Spleen (tissue), 11 donors: ENCODE measurements at regions not wholly inside any gene's neighbourhood (a gene's known extent, or its start where the extent isn't known, plus 50 kb on each side); places are given as distances from the start of the nearest gene placed in this dataset.

ENCODE experiments used
- DNase-seq: peaks from one replicate; pipeline ENCODE4 v3.0.0-alpha.2; 2020
- H3K27ac ChIP-seq, 8 donors: fragments of 200-600 bp; sonication (generic) in 7 of 8; 1 replicate in 4 of 8; 2 replicates in 4 of 8; pipeline versions ENCODE4 v1.5.0 to v1.8.0; 2016 to 2021; ENCODE audit warnings: inconsistent platforms in 4 of 8, mild to moderate bottlenecking in 4 of 8, moderate library complexity in 1 of 8
- H3K27me3 ChIP-seq, 7 donors: fragments of 200-600 bp; sonication (generic) in 6 of 7; replicated peaks in 1 of 7; 1 replicate in 4 of 7; 2 replicates in 3 of 7; pipeline versions ENCODE4 v1.5.0 to v1.8.0; 2016 to 2021; ENCODE audit warnings: inconsistent platforms in 3 of 7, mild to moderate bottlenecking in 1 of 7
- H3K36me3 ChIP-seq, 6 donors: fragments of 200-600 bp; sonication (generic) in 5 of 6; 1 replicate in 4 of 6; 2 replicates in 2 of 6; pipeline versions ENCODE4 v1.5.0 to v1.8.0; 2016 to 2021; ENCODE audit warnings: inconsistent platforms in 2 of 6
- H3K4me1 ChIP-seq, 6 donors: fragments of 200-600 bp; sonication (generic) in 5 of 6; 1 replicate in 3 of 6; 2 replicates in 3 of 6; pipeline versions ENCODE4 v1.5.0 to v1.8.0; 2016 to 2021; ENCODE audit warnings: inconsistent platforms in 3 of 6
- H3K4me3 ChIP-seq, 8 donors: fragments of 200-600 bp; sonication (generic) in 7 of 8; 1 replicate in 4 of 8; 2 replicates in 4 of 8; pipeline versions ENCODE4 v1.5.0 to v1.8.0; 2016 to 2021; ENCODE audit warnings: inconsistent platforms in 4 of 8, mild to moderate bottlenecking in 4 of 8, moderate library complexity in 2 of 8
- H3K9me3 ChIP-seq, 8 donors: fragments of 200-600 bp; sonication (generic) in 7 of 8; 1 replicate in 4 of 8; 2 replicates in 4 of 8; pipeline versions ENCODE4 v1.5.0 to v1.8.0; 2016 to 2021; ENCODE audit warnings: inconsistent platforms in 4 of 8
- CTCF ChIP-seq, 11 experiments: fragments of 200-600 bp in 7 of 11; fragments of 450-650 bp in 4 of 11; sonication (generic) in 4 of 11; IDR thresholded peaks in 8 of 11; conservative IDR thresholded peaks in 3 of 11; 1 replicate in 7 of 11; 2 replicates in 4 of 11; pipeline versions ENCODE4 v1.4.0 to v1.8.0; 2016 to 2021; ENCODE audit warnings: antibody characterized with exemption in 11 of 11, inconsistent platforms in 4 of 11, mild to moderate bottlenecking in 1 of 11
- POLR2A ChIP-seq, 3 donors: fragments of 450-650 bp; IDR thresholded peaks; one replicate each; pipeline ENCODE4 v1.5.1; 2017; ENCODE audit warnings: antibody characterized with exemption in 3 of 3, mild to moderate bottlenecking in 1 of 3
- POLR2AphosphoS5 ChIP-seq, 3 donors: sonication (generic); formaldehyde crosslinking; IDR thresholded peaks; one replicate each; pipeline ENCODE4 v1.5.1; 2017; ENCODE audit warnings: antibody characterized with exemption in 3 of 3
- WGBS, 5 donors: extraction: QIAGEN DNeasy Blood & Tissue Kit in 3 of 5; methylation state at CpG; one replicate each; pipeline versions ENCODE4 v1.1.5 to v1.1.7; 2013 to 2018; 5-methylcytosine and 5-hydroxymethylcytosine counted together
- intact Hi-C: fragments of 100-400 bp; cut with DNase I; formaldehyde crosslinking; loops from one replicate; pipeline ENCODE4 v1.15.0; 2023; ENCODE audit warnings: low total_unique reads
- donor health status: healthy with polysubstance abuse.
- donor health status: DM: no; HTN: no; CAD: no; lungs with moderate emphysema.
- donor health status: DM: no; HTN: no; CAD: no.
- donor health status: Bipolar disorder and iron deficiency.
- donor health status: healthy.
- donor health status: DM: no; HTN: no; CAD: no.
- donor health status: DM: yes; HTN: yes; CAD: no.

- TF ChIP-seq CTCF (IDR thresholded peaks at IDR 0.05 in 8 of 11, conservative IDR thresholded peaks at IDR 0.05 in 3 of 11) (no peak), POLR2A (IDR thresholded peaks at IDR 0.05) (no peak), POLR2AphosphoS5 (IDR thresholded peaks at IDR 0.05) (no peak)
- intact Hi-C loops = no loop called here
- Histone ChIP-seq H3K9me3 (no peaks in the 10 kb centered on the region), H3K27me3 (no peaks in the 10 kb centered on the region), H3K36me3 (no peaks in the 10 kb centered on the region), H3K27ac (no peak overlapping the region), H3K4me1 (no peaks in the 10 kb centered on the region), H3K4me3 (no peak overlapping the region)
- no peak for DNase-seq
- 73 to 80% (median 78%) methylated on average over 5 of the region's 5 CpGs for WGBS, 5 donors
These were observed 454.1 kb upstream of the BCHE start for GRCh38 chr3:166291186-166291955.

GRCh38 chr3:166285001-166285400 lies 447.8 kb upstream of the BCHE start:
- H3K27me3 ChIP-seq = no peaks in the 10 kb centered on the region
- DNase-seq = no peak
- intact Hi-C loops = no loop called here
- no peaks in the 10 kb centered on the region for H3K36me3 ChIP-seq
- no peak for TF ChIP-seq CTCF (IDR thresholded peaks at IDR 0.05 in 8 of 11, conservative IDR thresholded peaks at IDR 0.05 in 3 of 11)
- no peak for TF ChIP-seq POLR2AphosphoS5 (IDR thresholded peaks at IDR 0.05)
- no peak for TF ChIP-seq POLR2A (IDR thresholded peaks at IDR 0.05)
- 59 to 83% (median 72%) methylated on average over 2 of the region's 2 CpGs for WGBS, 5 donors
- no peaks in the 10 kb centered on the region for H3K9me3 ChIP-seq
- no peak overlapping the region for H3K27ac ChIP-seq
- H3K4me3 ChIP-seq = no peak overlapping the region
- no peaks in the 10 kb centered on the region for H3K4me1 ChIP-seq

GRCh38 chr3:166283840-166284239 lies 446.6 kb upstream of the BCHE start:
- intact Hi-C loops = no loop called here
- WGBS, 5 donors = 70 to 81% (median 71%) methylated on average over 5 of the region's 5 CpGs

More at GRCh38 chr3:166283840-166284239, 446.6 kb upstream of the BCHE start:
- no peak overlapping the region for H3K4me3 ChIP-seq
- no peak overlapping the region for H3K27ac ChIP-seq
- TF ChIP-seq CTCF (IDR thresholded peaks at IDR 0.05 in 8 of 11, conservative IDR thresholded peaks at IDR 0.05 in 3 of 11) = no peak
- TF ChIP-seq POLR2AphosphoS5 (IDR thresholded peaks at IDR 0.05) = no peak
- TF ChIP-seq POLR2A (IDR thresholded peaks at IDR 0.05) = no peak
- DNase-seq = no peak
- no peaks in the 10 kb centered on the region for H3K4me1 ChIP-seq
- no peaks in the 10 kb centered on the region for H3K36me3 ChIP-seq
- H3K27me3 ChIP-seq = no peaks in the 10 kb centered on the region
- H3K9me3 ChIP-seq = no peaks in the 10 kb centered on the region
